ENCODE measurements at regions not wholly inside any gene's neighbourhood (a gene's known extent, or its start where the extent isn't known, plus 50 kb on each side); places are given as distances from the start of the nearest gene placed in this dataset.

DNA sequence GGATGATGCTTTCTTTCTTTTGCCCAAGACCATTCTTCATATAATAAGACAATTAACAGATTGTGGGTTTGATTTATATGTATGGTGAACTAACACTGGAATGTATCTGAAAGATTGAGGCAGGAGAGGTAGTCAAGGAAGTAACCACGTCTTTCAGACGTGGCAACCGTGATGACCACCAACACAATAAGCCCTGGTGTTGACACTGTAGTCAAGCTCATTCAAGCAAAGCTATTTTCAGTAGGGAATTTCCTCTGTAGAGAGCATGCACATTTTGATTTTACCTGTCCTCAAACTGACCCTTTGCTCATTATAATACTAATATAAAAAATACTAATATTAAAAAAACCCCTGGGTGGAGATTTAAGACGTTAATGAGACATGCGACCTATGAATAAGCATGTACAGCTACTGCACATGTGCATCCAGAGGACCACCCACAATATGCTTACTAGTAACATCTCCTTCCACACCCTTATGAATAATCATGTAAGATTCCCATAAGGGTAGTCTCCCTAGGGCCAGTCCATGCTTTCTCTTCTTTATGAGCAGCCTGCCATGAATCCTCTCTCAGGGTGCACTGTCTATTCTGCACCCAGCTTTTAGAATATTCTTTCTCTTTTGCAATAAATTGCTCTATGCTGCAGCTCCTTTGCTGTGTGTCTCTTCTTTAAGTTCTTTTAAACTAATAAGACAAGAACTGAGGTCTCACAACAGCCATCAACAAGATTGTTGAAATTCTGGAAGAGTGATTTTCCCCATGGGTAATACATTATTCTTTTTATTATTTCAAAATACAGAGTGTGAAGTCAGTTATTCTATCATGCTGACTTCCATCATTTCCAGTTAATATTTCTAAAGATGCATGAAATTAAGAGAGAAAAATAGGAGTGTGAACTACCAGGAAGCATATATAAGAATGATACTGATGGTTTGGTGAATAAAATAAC is 151.3 kb upstream of the NPVF start:
- TF ChIP-seq POLR2A (IDR thresholded peaks at IDR 0.05; ENCODE audit: low read length) (no peak), PHF8 (IDR thresholded peaks at IDR 0.05; ENCODE audit: borderline replicate concordance, low read depth) (no peak), ESRRA (IDR thresholded peaks at IDR 0.05; ENCODE audit: borderline replicate concordance, low read length) (no peak), SREBF2 (IDR thresholded peaks at IDR 0.05) (no peak), RAD21 (conservative IDR thresholded peaks at IDR 0.05 in 1 of 2, IDR thresholded peaks at IDR 0.05 in 1 of 2) (no peak), SMC3 (IDR thresholded peaks at IDR 0.05) (no peak)
- TF ChIP-seq, protein P1, sequence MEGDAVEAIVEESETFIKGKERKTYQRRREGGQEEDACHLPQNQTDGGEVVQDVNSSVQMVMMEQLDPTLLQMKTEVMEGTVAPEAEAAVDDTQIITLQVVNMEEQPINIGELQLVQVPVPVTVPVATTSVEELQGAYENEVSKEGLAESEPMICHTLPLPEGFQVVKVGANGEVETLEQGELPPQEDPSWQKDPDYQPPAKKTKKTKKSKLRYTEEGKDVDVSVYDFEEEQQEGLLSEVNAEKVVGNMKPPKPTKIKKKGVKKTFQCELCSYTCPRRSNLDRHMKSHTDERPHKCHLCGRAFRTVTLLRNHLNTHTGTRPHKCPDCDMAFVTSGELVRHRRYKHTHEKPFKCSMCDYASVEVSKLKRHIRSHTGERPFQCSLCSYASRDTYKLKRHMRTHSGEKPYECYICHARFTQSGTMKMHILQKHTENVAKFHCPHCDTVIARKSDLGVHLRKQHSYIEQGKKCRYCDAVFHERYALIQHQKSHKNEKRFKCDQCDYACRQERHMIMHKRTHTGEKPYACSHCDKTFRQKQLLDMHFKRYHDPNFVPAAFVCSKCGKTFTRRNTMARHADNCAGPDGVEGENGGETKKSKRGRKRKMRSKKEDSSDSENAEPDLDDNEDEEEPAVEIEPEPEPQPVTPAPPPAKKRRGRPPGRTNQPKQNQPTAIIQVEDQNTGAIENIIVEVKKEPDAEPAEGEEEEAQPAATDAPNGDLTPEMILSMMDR (IDR thresholded peaks at IDR 0.05) = no peak
- TF ChIP-seq, protein P2, sequence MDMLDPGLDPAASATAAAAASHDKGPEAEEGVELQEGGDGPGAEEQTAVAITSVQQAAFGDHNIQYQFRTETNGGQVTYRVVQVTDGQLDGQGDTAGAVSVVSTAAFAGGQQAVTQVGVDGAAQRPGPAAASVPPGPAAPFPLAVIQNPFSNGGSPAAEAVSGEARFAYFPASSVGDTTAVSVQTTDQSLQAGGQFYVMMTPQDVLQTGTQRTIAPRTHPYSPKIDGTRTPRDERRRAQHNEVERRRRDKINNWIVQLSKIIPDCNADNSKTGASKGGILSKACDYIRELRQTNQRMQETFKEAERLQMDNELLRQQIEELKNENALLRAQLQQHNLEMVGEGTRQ (IDR thresholded peaks at IDR 0.05) = no peak

Data from A549 (cell line).